Heart right ventricle (tissue), 16 donors: ENCODE measurements at regions not wholly inside any gene's neighbourhood (a gene's known extent, or its start where the extent isn't known, plus 50 kb on each side); places are given as distances from the start of the nearest gene placed in this dataset.

ENCODE experiments used
- ATAC-seq, 8 donors: fragments of 200-7000 bp; cut with Tn5 transposase; one replicate each; pipeline ENCODE4 v1.9.1; 2020; ENCODE audit warnings: mild to moderate bottlenecking in 8 of 8, moderate library complexity in 8 of 8, moderate number of reproducible peaks in 1 of 8
- DNase-seq, 2 donors: peaks; one replicate each; pipeline ENCODE4 v3.0.0-alpha.2; 2020
- H3K27ac ChIP-seq, 10 donors: fragments of 200-600 bp; sonication (generic) in 2 of 10; one replicate each; pipeline versions ENCODE4 v1.5.0 to v1.8.0; 2020 to 2022; ENCODE audit warnings: mild to moderate bottlenecking in 3 of 10
- H3K27me3 ChIP-seq, 7 donors: fragments of 200-600 bp; one replicate each; pipeline ENCODE4 v1.8.0; 2021 to 2022; ENCODE audit warnings: mild to moderate bottlenecking in 2 of 7
- H3K36me3 ChIP-seq, 9 donors: fragments of 200-600 bp; sonication (generic) in 1 of 9; one replicate each; pipeline versions ENCODE4 v1.5.0 to v1.8.0; 2020 to 2022; ENCODE audit warnings: mild to moderate bottlenecking in 2 of 9
- H3K4me1 ChIP-seq, 9 donors: fragments of 200-600 bp; sonication (generic) in 1 of 9; one replicate each; pipeline versions ENCODE4 v1.5.0 to v1.8.0; 2020 to 2022; ENCODE audit warnings: mild to moderate bottlenecking in 4 of 9
- H3K4me3 ChIP-seq, 10 donors: fragments of 200-600 bp; sonication (generic) in 2 of 10; one replicate each; pipeline versions ENCODE4 v1.5.0 to v1.8.0; 2020 to 2022; ENCODE audit warnings: mild to moderate bottlenecking in 7 of 10, moderate library complexity in 2 of 10
- H3K9me3 ChIP-seq, 11 donors: fragments of 200-600 bp in 10 of 11; sonication (generic) in 2 of 11; one replicate each; pipeline versions ENCODE4 v1.5.0 to v1.8.0; 2013 to 2022; ENCODE audit warnings: mild to moderate bottlenecking in 2 of 11, control low read depth in 1 of 11, moderate library complexity in 1 of 11
- CTCF ChIP-seq, 9 donors: fragments of 200-600 bp; sonication (generic) in 2 of 9; IDR thresholded peaks; one replicate each; pipeline versions ENCODE4 v1.5.0 to v1.8.0; 2021 to 2022; ENCODE audit warnings: antibody characterized with exemption in 9 of 9, mild to moderate bottlenecking in 5 of 9, moderate library complexity in 1 of 9
- WGBS, 2 donors: extraction: QIAGEN DNeasy Blood & Tissue Kit; methylation state at CpG; one replicate each; pipeline ENCODE4 v1.1.7; 2013; ENCODE audit warnings: inconsistent platforms in 1 of 2; 5-methylcytosine and 5-hydroxymethylcytosine counted together
- intact Hi-C, 10 donors: fragments of 100-400 bp; cut with DNase I; formaldehyde crosslinking; loops; one replicate each; pipeline versions ENCODE4 v1.11.1 to v1.14.2; 2022
- donor health status: Arrhythmogenic right ventricular cardiomyopathy.
- donor health status: ischemic (EF 13 %, LVEDD 7.1; RV severe dilation, severe dysfunction).
- donor health status: healthy with polysubstance abuse.
- donor health status: DM: no; HTN: yes; CAD: no.
- donor health status: DM: no; HTN: no; CAD: no.
- donor health status: ischemic (EF 25% LVEDD 6.9; RV normal size, moderate dysfunction).
- donor health status: ischemic (EF 25% LVEDD 5.7; RV mildly dilated, moderate dysfunction).
- donor health status: healthy.
- donor health status: DM: yes; HTN: yes; CAD: no.
- donor health status: Ischemic cardiomyopathy.
- donor health status: ischemic (EF 35%, LVEDD 5.7; RV mildly dilated, moderate dysfunction).
- donor health status: nonischemic (EF 11% LVEDD 7.7; RV severe dilation, severe dysfunction).
- donor health status: DM: yes; HTN: yes; CAD: no.
- donor health status: PGD.
- donor health status: ischemic (EF 29% LVEDD 5.4; RV normal size, mild dysfunction).
- donor health status: nonischemic (EF 23%, LVEDD 6.1; RV moderate dilation, normal function).

GRCh38 chr2:120923426-120923825 is 187.8 kb downstream of the GLI2 start:
- no peaks in the 10 kb centered on the region for H3K27me3 ChIP-seq
- no peaks in the 10 kb centered on the region for H3K36me3 ChIP-seq
- no peak overlapping the region for H3K27ac ChIP-seq
- ATAC-seq (no peak), DNase-seq (no peak)
- H3K9me3 ChIP-seq = no peaks in the 10 kb centered on the region
- peaks cover 0 to 13% (median 6%) of the 10 kb centered on the region in 9 donors for H3K4me1 ChIP-seq
- intact Hi-C loops = no loop called here
- H3K4me3 ChIP-seq = no peak overlapping the region
- TF ChIP-seq CTCF (IDR thresholded peaks at IDR 0.05) = no peak
- WGBS, 2 donors = 96 to 97% methylated on average over 11 of the region's 11 CpGs

GRCh38 chr2:120924924-120925323 is 189.3 kb downstream of the GLI2 start:
- 91 to 97% methylated on average over 5 of the region's 5 CpGs for WGBS, 2 donors

GRCh38 chr2:120926463-120927264 is 191.0 kb downstream of the GLI2 start:
- DNase-seq = no peak
- Histone ChIP-seq H3K9me3 (peaks cover 0 to 10% (median 0%) of the 10 kb centered on the region in 11 donors), H3K4me3 (no peak overlapping the region), H3K27ac (no peak overlapping the region), H3K36me3 (no peaks in the 10 kb centered on the region), H3K4me1 (no peaks in the 10 kb centered on the region), H3K27me3 (no peaks in the 10 kb centered on the region)
- ATAC-seq = no peak
- intact Hi-C loops = no loop called here
- TF ChIP-seq CTCF (IDR thresholded peaks at IDR 0.05) = no peak
- 92 to 93% methylated on average over 28 of the region's 28 CpGs for WGBS, 2 donors

More at GRCh38 chr2:120924924-120925323, 189.3 kb downstream of the GLI2 start:
- Histone ChIP-seq H3K4me1 (peaks cover 0 to 11% (median 4%) of the 10 kb centered on the region in 9 donors), H3K9me3 (no peaks in the 10 kb centered on the region), H3K36me3 (no peaks in the 10 kb centered on the region), H3K4me3 (no peak overlapping the region), H3K27ac (no peak overlapping the region), H3K27me3 (no peaks in the 10 kb centered on the region)
- DNase-seq (no peak), ATAC-seq (no peak)
- intact Hi-C loops = no loop called here
- no peak for TF ChIP-seq CTCF (IDR thresholded peaks at IDR 0.05)

- Histone ChIP-seq H3K27me3 (no peaks in the 10 kb centered on the region), H3K9me3 (peaks cover 0 to 10% (median 0%) of the 10 kb centered on the region in 11 donors), H3K36me3 (no peaks in the 10 kb centered on the region), H3K4me3 (no peak overlapping the region), H3K4me1 (no peaks in the 10 kb centered on the region), H3K27ac (no peak overlapping the region)
- intact Hi-C loops = no loop called here
- DNase-seq = no peak
- no peak for ATAC-seq
- no peak for TF ChIP-seq CTCF (IDR thresholded peaks at IDR 0.05)
- 91 to 93% methylated on average over 11 of the region's 11 CpGs for WGBS, 2 donors
Observed at GRCh38 chr2:120927265-120927628, 191.6 kb downstream of the GLI2 start.
